Testis (tissue), 2 donors: ENCODE measurements at regions not wholly inside any gene's neighbourhood (a gene's known extent, or its start where the extent isn't known, plus 50 kb on each side); places are given as distances from the start of the nearest gene placed in this dataset.

Source experiments
- DNase-seq: peaks from one replicate; pipeline ENCODE4 v3.0.0-alpha.2; 2019
- H3K27ac ChIP-seq, 2 donors: fragments of 200-600 bp; sonication (generic); one replicate each; pipeline ENCODE4 v1.5.1; 2019
- H3K27me3 ChIP-seq: fragments of 200-600 bp; sonication (generic); one replicate; pipeline ENCODE4 v1.5.1; 2019
- H3K36me3 ChIP-seq: fragments of 200-600 bp; sonication (generic); one replicate; pipeline ENCODE4 v1.5.1; 2017; ENCODE audit warnings: low read depth; ENCODE audit errors: missing control alignments
- H3K4me1 ChIP-seq: fragments of 200-600 bp; sonication (generic); one replicate; pipeline ENCODE4 v1.5.1; 2019
- H3K4me3 ChIP-seq, 2 donors: fragments of 200-600 bp; sonication (generic); one replicate each; pipeline ENCODE4 v1.5.1; 2017 to 2019
- H3K9me3 ChIP-seq: fragments of 200-600 bp; sonication (generic); one replicate; pipeline ENCODE4 v1.5.1; 2017
- POLR2A ChIP-seq: fragments of 450-650 bp; IDR thresholded peaks from one replicate; pipeline ENCODE4 v1.6.1; 2017; ENCODE audit warnings: antibody characterized with exemption, mild to moderate bottlenecking, moderate library complexity
- WGBS, 2 donors: methylation state at CpG; one replicate each; pipeline ENCODE4 v1.1.5; 2018; 5-methylcytosine and 5-hydroxymethylcytosine counted together
- intact Hi-C: fragments of 100-400 bp; cut with DNase I; formaldehyde crosslinking; loops from one replicate; pipeline ENCODE4 v1.15.1; 2023; ENCODE audit warnings: low total_unique reads
- TF ChIP-seq, protein P1 (sequence below), 3 experiments: fragments of 450-650 bp in 2 of 3; fragments of 200-600 bp in 1 of 3; sonication (generic) in 1 of 3; IDR thresholded peaks; one replicate each; pipeline ENCODE4 v1.5.1; 2016 to 2019; ENCODE audit warnings: antibody characterized with exemption in 3 of 3, mild to moderate bottlenecking in 2 of 3, moderate library complexity in 1 of 3

DNA sequence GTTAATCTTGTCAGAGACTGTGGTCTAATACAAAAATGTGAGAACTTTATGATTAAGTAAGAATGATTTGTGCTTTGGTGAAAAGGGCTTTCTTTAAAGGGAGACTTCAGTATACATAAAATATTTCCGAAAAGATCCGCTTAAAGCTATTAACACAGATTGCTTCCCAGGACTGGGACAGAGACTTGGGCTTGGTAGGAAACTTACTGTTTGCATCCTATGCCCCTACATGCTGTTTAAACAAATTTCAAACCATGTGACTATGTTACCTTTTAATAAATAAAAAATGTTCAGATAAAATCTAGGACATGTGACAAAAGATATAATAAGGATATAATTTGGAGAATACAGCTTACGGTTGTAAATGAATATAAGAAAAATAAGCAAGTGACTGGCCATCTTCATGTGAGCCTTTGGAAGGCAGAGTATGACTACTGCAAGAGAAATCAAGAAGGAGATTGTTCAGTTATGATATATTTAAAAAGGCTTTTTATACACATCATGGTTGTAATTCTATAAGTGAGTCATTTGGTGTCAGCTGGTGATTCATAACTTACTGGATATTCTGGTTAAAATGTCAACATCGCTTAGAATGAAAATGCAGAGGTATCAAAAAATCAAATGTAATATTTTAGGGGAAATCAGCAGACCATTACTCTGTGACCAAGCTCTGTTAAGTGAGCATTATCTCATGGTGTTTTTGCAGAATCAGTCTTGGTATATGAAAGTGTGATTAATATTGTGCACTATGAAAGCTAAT lies 234.7 kb upstream of the E2F7 start:
- intact Hi-C loops: no loop called here
- no peaks in the 10 kb centered on the region for H3K9me3 ChIP-seq
- no peaks in the 10 kb centered on the region for H3K4me1 ChIP-seq
- 91 to 94% methylated on average over 4 of the region's 4 CpGs for WGBS, 2 donors
- no peaks in the 10 kb centered on the region for H3K36me3 ChIP-seq
- TF ChIP-seq, protein P1, sequence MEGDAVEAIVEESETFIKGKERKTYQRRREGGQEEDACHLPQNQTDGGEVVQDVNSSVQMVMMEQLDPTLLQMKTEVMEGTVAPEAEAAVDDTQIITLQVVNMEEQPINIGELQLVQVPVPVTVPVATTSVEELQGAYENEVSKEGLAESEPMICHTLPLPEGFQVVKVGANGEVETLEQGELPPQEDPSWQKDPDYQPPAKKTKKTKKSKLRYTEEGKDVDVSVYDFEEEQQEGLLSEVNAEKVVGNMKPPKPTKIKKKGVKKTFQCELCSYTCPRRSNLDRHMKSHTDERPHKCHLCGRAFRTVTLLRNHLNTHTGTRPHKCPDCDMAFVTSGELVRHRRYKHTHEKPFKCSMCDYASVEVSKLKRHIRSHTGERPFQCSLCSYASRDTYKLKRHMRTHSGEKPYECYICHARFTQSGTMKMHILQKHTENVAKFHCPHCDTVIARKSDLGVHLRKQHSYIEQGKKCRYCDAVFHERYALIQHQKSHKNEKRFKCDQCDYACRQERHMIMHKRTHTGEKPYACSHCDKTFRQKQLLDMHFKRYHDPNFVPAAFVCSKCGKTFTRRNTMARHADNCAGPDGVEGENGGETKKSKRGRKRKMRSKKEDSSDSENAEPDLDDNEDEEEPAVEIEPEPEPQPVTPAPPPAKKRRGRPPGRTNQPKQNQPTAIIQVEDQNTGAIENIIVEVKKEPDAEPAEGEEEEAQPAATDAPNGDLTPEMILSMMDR (IDR thresholded peaks at IDR 0.05): no peak
- no peak for TF ChIP-seq POLR2A
- H3K27me3 ChIP-seq: no peaks in the 10 kb centered on the region
- no peak for DNase-seq
- H3K27ac ChIP-seq: no peak overlapping the region
- H3K4me3 ChIP-seq: no peak overlapping the region

DNA sequence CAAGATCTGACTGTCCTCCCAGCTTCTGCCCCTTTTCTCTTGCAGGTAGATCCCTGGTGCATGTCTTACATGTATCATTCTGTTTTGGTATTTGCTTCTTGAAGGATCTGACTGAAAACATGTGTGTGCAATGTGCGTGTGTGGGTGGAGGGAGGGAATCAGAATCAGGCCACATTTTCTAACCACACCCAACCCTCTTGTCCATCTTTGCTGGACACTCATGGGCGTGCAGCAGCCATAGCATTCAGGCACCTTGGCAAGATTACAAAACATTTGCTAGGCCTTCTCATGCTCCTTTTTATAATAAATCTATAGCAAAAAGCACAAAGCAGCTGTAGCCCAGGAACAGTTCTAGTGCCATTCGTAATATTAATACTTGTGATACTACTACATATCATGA lies 233.6 kb upstream of the E2F7 start:
- no peak for DNase-seq
- WGBS, 2 donors: 85 to 92% methylated on average over 3 of the region's 3 CpGs
- Histone ChIP-seq H3K27ac (no peak overlapping the region), H3K4me1 (no peaks in the 10 kb centered on the region), H3K9me3 (no peaks in the 10 kb centered on the region), H3K27me3 (no peaks in the 10 kb centered on the region), H3K4me3 (no peak overlapping the region), H3K36me3 (no peaks in the 10 kb centered on the region)
- TF ChIP-seq, protein P1 (IDR thresholded peaks at IDR 0.05): no peak
- no peak for TF ChIP-seq POLR2A
- intact Hi-C loops: no loop called here

DNA sequence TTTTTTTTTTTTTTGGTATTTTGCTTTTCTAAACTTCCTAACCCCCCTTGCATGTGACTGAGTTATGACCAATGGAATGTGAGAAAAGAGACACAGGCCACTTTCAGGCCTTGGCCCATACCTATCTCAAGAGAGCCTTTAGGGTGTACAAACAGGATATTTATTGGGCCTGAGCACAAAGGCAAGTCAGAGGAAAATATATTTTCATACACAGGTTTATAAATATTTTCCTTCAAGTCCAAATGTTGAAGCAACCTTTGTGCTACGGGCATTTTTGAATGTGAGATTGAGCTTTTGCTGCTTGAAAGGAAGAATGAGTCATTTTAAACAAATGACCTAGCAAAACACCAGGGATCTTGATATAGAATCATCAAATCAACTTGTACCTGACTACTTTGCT lies 228.6 kb upstream of the E2F7 start:
- Histone ChIP-seq H3K4me1 (no peaks in the 10 kb centered on the region), H3K36me3 (no peaks in the 10 kb centered on the region), H3K27ac (no peak overlapping the region), H3K9me3 (no peaks in the 10 kb centered on the region), H3K27me3 (no peaks in the 10 kb centered on the region), H3K4me3 (no peak overlapping the region)
- WGBS, 2 donors: 83 to 85% methylated on average over 1 of the region's 1 CpG
- no peak for TF ChIP-seq POLR2A
- TF ChIP-seq, protein P1 (IDR thresholded peaks at IDR 0.05): no peak
- DNase-seq: no peak
- intact Hi-C loops: no loop called here

DNA sequence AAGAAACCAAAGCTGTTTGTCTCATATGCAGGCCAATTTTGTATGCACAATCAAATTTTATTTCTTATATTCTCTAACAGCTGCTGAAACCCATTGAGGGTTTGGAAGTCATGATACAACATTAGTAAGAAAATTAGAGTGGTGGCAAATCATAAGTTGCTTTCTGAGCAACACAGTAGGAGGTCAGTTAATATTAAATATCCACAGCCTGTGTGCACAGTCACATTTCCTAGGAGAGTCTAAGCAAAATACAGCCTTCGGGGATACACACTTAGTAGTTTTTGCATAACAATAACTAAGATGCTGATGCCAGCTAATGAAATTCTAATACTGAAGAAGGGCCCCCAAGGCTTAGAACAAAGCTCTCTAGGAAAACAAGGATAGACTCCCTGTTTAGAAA lies 209.6 kb upstream of the E2F7 start:
- Histone ChIP-seq H3K27me3 (no peaks in the 10 kb centered on the region), H3K4me1 (no peaks in the 10 kb centered on the region), H3K9me3 (no peaks in the 10 kb centered on the region), H3K4me3 (no peak overlapping the region), H3K36me3 (no peaks in the 10 kb centered on the region), H3K27ac (no peak overlapping the region)
- TF ChIP-seq, protein P1 (IDR thresholded peaks at IDR 0.05): no peak
- no peak for TF ChIP-seq POLR2A
- WGBS, 2 donors: 78 to 89% methylated on average over 1 of the region's 1 CpG
- intact Hi-C loops: no loop called here
- no peak for DNase-seq

DNA sequence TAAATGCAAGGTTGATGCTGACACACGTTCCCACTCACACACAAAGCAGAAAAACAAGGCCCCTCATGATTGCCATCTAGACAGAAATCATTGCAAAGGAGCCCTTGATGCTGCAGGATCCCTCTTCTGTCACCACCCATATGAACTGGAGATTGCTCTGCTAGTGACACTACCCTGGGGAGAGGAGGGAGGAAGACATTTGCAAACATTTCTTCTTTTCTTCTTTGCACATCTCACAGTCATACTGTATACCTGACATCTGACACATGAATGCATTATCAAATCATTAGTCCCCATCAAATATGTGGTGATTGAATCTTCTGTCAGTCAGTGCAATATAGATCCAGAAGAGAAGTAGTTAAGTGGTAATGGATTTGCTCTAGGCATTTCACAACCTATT lies 208.5 kb upstream of the E2F7 start:
- Histone ChIP-seq H3K9me3 (no peaks in the 10 kb centered on the region), H3K4me3 (no peak overlapping the region), H3K27me3 (no peaks in the 10 kb centered on the region), H3K36me3 (no peaks in the 10 kb centered on the region), H3K27ac (no peak overlapping the region), H3K4me1 (no peaks in the 10 kb centered on the region)
- WGBS, 2 donors: 69 to 73% methylated on average over 1 of the region's 1 CpG
- TF ChIP-seq POLR2A: no peak
- TF ChIP-seq, protein P1 (IDR thresholded peaks at IDR 0.05): no peak
- DNase-seq: no peak
- intact Hi-C loops: no loop called here
